Thyroid gland (tissue), 4 donors: ENCODE measurements at regions not wholly inside any gene's neighbourhood (a gene's known extent, or its start where the extent isn't known, plus 50 kb on each side); places are given as distances from the start of the nearest gene placed in this dataset.

ENCODE experiments used
- POLR2A ChIP-seq, 2 donors: fragments of 450-650 bp; IDR thresholded peaks; one replicate each; pipeline ENCODE4 v1.6.1; 2017; ENCODE audit warnings: antibody characterized with exemption in 2 of 2, mild to moderate bottlenecking in 2 of 2, moderate library complexity in 1 of 2
- TF ChIP-seq, protein P1 (sequence below), 6 experiments: fragments of 200-600 bp in 3 of 6; fragments of 450-650 bp in 3 of 6; sonication (generic) in 3 of 6; IDR thresholded peaks; one replicate each; pipeline ENCODE4 v1.5.1; 2016 to 2019; ENCODE audit warnings: antibody characterized with exemption in 6 of 6, mild to moderate bottlenecking in 2 of 6, inconsistent platforms in 1 of 6, moderate library complexity in 1 of 6

GRCh38 chr17:77393867-77394539 lies 253.2 kb downstream of the SEC14L1 start:
- TF ChIP-seq, protein P1, sequence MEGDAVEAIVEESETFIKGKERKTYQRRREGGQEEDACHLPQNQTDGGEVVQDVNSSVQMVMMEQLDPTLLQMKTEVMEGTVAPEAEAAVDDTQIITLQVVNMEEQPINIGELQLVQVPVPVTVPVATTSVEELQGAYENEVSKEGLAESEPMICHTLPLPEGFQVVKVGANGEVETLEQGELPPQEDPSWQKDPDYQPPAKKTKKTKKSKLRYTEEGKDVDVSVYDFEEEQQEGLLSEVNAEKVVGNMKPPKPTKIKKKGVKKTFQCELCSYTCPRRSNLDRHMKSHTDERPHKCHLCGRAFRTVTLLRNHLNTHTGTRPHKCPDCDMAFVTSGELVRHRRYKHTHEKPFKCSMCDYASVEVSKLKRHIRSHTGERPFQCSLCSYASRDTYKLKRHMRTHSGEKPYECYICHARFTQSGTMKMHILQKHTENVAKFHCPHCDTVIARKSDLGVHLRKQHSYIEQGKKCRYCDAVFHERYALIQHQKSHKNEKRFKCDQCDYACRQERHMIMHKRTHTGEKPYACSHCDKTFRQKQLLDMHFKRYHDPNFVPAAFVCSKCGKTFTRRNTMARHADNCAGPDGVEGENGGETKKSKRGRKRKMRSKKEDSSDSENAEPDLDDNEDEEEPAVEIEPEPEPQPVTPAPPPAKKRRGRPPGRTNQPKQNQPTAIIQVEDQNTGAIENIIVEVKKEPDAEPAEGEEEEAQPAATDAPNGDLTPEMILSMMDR (IDR thresholded peaks at IDR 0.05), result no peak
- TF ChIP-seq POLR2A (IDR thresholded peaks at IDR 0.05), result no peak
